ENCODE measurements at regions not wholly inside any gene's neighbourhood (a gene's known extent, or its start where the extent isn't known, plus 50 kb on each side); places are given as distances from the start of the nearest gene placed in this dataset.

GRCh38 chr13:67642657-67643056, 412.5 kb upstream of the PCDH9 start:
- Mint-ChIP-seq H3K27me3 (no peaks in the 10 kb centered on the region), H3K4me1 (no peaks in the 10 kb centered on the region), H3K36me3 (ENCODE audit: insufficient read depth) (no peaks in the 10 kb centered on the region), H3K9me3 (peaks cover 55% of the 10 kb centered on the region), H3K4me3 (no peak overlapping the region), H3K27ac (ENCODE audit: low read depth) (no peak overlapping the region)
- no peak for DNase-seq (ENCODE audit: low spot score in 2 of 2)
- no peak for ATAC-seq (replicated peaks; ENCODE audit: extremely low read depth, poor library complexity, severe bottlenecking)

DNA sequence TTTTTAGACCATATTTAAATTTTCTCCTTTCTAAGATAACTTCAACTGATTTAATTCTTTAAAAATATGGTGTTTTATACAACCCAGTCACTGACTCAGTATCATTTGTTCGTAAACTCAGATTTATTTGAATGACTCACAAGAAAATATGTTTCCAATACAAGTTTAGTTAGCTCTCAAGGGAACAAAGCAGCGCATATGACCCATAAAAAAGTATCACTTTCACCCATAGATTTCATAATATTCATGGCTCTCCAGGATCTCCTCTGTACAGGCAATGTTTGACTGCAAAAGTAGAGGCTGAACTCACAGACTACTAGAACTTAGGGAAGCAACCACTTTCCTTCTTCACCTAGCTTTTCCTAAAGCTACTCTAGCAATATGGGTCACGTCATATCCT, 405.6 kb upstream of the PCDH9 start:
- no peaks in the 10 kb centered on the region for H3K36me3 Mint-ChIP-seq (ENCODE audit: insufficient read depth)
- H3K27ac Mint-ChIP-seq (ENCODE audit: low read depth): no peak overlapping the region
- ATAC-seq (replicated peaks; ENCODE audit: extremely low read depth, poor library complexity, severe bottlenecking) (no peak), DNase-seq (ENCODE audit: low spot score in 2 of 2) (no peak)
- no peak overlapping the region for H3K4me3 Mint-ChIP-seq
- H3K9me3 Mint-ChIP-seq: peaks cover 33% of the 10 kb centered on the region
- no peaks in the 10 kb centered on the region for H3K4me1 Mint-ChIP-seq
- H3K27me3 Mint-ChIP-seq: no peaks in the 10 kb centered on the region

- Mint-ChIP-seq H3K36me3 (ENCODE audit: insufficient read depth) (no peaks in the 10 kb centered on the region), H3K27ac (ENCODE audit: low read depth) (no peak overlapping the region), H3K4me1 (no peaks in the 10 kb centered on the region), H3K9me3 (peaks cover 14% of the 10 kb centered on the region), H3K27me3 (no peaks in the 10 kb centered on the region), H3K4me3 (no peak overlapping the region)
- no peak for DNase-seq (ENCODE audit: low spot score in 2 of 2)
- ATAC-seq (replicated peaks; ENCODE audit: extremely low read depth, poor library complexity, severe bottlenecking): no peak
Measured at GRCh38 chr13:67632590-67632989, 402.5 kb upstream of the PCDH9 start.

DNA sequence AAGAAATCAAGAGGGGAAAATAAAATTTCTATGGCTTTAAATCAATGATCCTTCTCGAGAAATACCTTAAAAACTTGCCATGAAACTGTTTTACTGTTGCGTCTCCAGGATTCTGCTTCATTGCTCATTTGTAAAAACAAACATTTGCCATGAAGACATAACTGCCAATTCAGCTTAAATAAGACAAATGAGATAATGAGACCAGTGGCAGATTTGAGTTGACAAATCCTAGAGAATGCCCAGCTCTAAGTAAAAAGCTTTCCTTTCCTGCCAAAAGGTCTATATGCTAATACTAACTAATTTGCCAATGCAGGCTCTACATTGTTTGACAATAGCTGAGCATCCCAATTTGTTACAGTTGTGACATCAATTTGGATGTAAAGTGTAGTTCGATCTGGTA, 400.5 kb upstream of the PCDH9 start:
- ATAC-seq (replicated peaks; ENCODE audit: extremely low read depth, poor library complexity, severe bottlenecking) (no peak), DNase-seq (ENCODE audit: low spot score in 2 of 2) (no peak)
- no peak overlapping the region for H3K4me3 Mint-ChIP-seq
- H3K4me1 Mint-ChIP-seq: no peaks in the 10 kb centered on the region
- H3K27ac Mint-ChIP-seq (ENCODE audit: low read depth): no peak overlapping the region
- no peaks in the 10 kb centered on the region for H3K27me3 Mint-ChIP-seq
- no peaks in the 10 kb centered on the region for H3K36me3 Mint-ChIP-seq (ENCODE audit: insufficient read depth)
- peaks cover 26% of the 10 kb centered on the region for H3K9me3 Mint-ChIP-seq

- no peak overlapping the region for H3K27ac Mint-ChIP-seq (ENCODE audit: low read depth)
- DNase-seq (ENCODE audit: low spot score in 2 of 2): no peak
- H3K9me3 Mint-ChIP-seq: peaks cover 35% of the 10 kb centered on the region
- no peaks in the 10 kb centered on the region for H3K36me3 Mint-ChIP-seq (ENCODE audit: insufficient read depth)
- no peaks in the 10 kb centered on the region for H3K4me1 Mint-ChIP-seq
- no peak overlapping the region for H3K4me3 Mint-ChIP-seq
- H3K27me3 Mint-ChIP-seq: no peaks in the 10 kb centered on the region
- ATAC-seq (replicated peaks; ENCODE audit: extremely low read depth, poor library complexity, severe bottlenecking): no peak
Measured at GRCh38 chr13:67623630-67624029, 393.5 kb upstream of the PCDH9 start.

- H3K4me3 Mint-ChIP-seq: no peak overlapping the region
- no peaks in the 10 kb centered on the region for H3K27me3 Mint-ChIP-seq
- H3K9me3 Mint-ChIP-seq: peaks cover 23% of the 10 kb centered on the region
- no peaks in the 10 kb centered on the region for H3K36me3 Mint-ChIP-seq (ENCODE audit: insufficient read depth)
- DNase-seq (ENCODE audit: low spot score in 2 of 2) (no peak), ATAC-seq (replicated peaks; ENCODE audit: extremely low read depth, poor library complexity, severe bottlenecking) (no peak)
- no peak overlapping the region for H3K27ac Mint-ChIP-seq (ENCODE audit: low read depth)
- H3K4me1 Mint-ChIP-seq: no peaks in the 10 kb centered on the region
Measured at GRCh38 chr13:67620665-67621064, 390.5 kb upstream of the PCDH9 start.

GRCh38 chr13:67619995-67620380, 389.9 kb upstream of the PCDH9 start:
- Mint-ChIP-seq H3K27me3 (no peaks in the 10 kb centered on the region), H3K9me3 (peaks cover 23% of the 10 kb centered on the region), H3K4me3 (no peak overlapping the region), H3K4me1 (no peaks in the 10 kb centered on the region), H3K27ac (ENCODE audit: low read depth) (no peak overlapping the region), H3K36me3 (ENCODE audit: insufficient read depth) (no peaks in the 10 kb centered on the region)
- no peak for ATAC-seq (replicated peaks; ENCODE audit: extremely low read depth, poor library complexity, severe bottlenecking)
- DNase-seq (ENCODE audit: low spot score in 2 of 2): no peak

DNA sequence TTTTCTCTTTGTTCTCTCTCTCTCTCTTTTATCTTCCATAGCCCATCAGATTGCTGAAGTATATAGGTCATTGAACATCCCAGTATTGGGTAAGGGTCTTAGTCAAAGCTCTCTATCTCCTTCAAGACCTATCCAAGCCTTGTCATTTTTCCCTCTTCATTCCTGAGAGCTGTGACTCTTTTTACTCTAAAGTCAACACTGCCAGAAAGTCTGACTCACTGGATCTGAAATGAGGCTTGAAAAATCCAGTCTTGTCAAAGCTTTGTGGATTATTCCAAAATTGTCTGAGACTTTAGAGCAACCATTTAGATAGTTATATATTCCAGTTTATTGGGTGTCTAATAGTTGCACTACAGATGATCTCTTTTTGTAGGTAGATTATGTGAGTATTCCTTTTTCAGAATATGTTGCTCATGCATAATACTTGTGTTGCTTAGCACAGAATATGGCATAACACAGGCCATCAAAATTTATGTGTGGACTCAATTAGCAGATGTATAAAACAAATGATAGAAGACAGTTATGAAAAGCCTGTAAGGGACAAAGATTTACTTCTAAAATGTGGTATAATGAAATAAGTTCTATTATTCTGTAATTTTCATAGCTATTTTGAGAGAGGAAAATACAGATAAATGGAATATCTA, 389.3 kb upstream of the PCDH9 start:
- peaks cover 22% of the 10 kb centered on the region for H3K9me3 Mint-ChIP-seq
- ATAC-seq (replicated peaks; ENCODE audit: extremely low read depth, poor library complexity, severe bottlenecking) (no peak), DNase-seq (ENCODE audit: low spot score in 2 of 2) (no peak)
- no peaks in the 10 kb centered on the region for H3K27me3 Mint-ChIP-seq
- no peaks in the 10 kb centered on the region for H3K4me1 Mint-ChIP-seq
- H3K36me3 Mint-ChIP-seq (ENCODE audit: insufficient read depth): no peaks in the 10 kb centered on the region
- H3K27ac Mint-ChIP-seq (ENCODE audit: low read depth): no peak overlapping the region
- no peak overlapping the region for H3K4me3 Mint-ChIP-seq

- Mint-ChIP-seq H3K27me3 (no peaks in the 10 kb centered on the region), H3K4me3 (no peak overlapping the region), H3K9me3 (peaks cover 18% of the 10 kb centered on the region), H3K4me1 (no peaks in the 10 kb centered on the region), H3K27ac (ENCODE audit: low read depth) (no peak overlapping the region), H3K36me3 (ENCODE audit: insufficient read depth) (no peaks in the 10 kb centered on the region)
- no peak for ATAC-seq (replicated peaks; ENCODE audit: extremely low read depth, poor library complexity, severe bottlenecking)
- DNase-seq (ENCODE audit: low spot score in 2 of 2): no peak
Measured at GRCh38 chr13:67614579-67614978, 384.4 kb upstream of the PCDH9 start.

DNA sequence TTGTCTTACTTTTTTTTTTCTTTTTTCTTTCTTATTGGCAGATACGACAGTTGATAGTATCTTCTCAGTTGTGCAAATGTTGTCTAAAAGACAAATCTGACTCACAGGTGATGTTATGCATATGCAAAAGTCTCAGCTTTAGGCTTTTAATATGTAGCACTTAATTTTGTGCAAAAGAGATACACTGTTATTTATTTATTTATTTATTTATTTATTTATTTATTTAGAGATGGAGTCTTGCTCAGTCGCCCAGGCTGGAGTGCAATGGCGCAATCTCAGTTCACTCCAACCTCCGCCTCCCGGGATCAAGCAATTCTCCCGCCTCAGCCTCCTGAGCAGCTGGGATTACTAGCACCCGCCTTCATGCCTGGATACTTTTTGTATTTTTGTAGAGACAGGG, 383.9 kb upstream of the PCDH9 start:
- Mint-ChIP-seq H3K9me3 (peaks cover 13% of the 10 kb centered on the region), H3K27ac (ENCODE audit: low read depth) (no peak overlapping the region), H3K4me3 (no peak overlapping the region), H3K4me1 (no peaks in the 10 kb centered on the region), H3K36me3 (ENCODE audit: insufficient read depth) (no peaks in the 10 kb centered on the region), H3K27me3 (no peaks in the 10 kb centered on the region)
- ATAC-seq (replicated peaks; ENCODE audit: extremely low read depth, poor library complexity, severe bottlenecking) (no peak), DNase-seq (ENCODE audit: low spot score in 2 of 2) (no peak)

DNA sequence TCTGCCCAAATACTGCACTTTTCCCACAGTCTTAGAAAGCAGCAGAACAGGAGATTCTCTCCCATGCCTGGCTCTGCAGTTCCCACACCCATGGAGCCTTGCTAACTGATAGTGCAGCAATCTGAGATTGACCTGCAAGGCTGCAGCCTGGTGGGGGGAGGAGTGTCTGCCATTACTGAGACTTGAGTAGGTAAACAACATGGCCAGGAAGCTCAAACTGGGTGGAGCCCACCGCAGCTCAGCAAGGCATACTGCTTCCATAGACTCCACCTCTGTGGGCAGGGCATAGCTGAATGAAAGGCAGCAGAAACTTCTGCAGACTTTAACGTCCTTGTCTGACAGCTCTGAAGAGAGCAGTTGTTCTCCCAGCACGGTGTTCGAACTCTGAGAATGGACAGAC, 358.5 kb upstream of the PCDH9 start:
- Mint-ChIP-seq H3K27me3 (no peaks in the 10 kb centered on the region), H3K36me3 (ENCODE audit: insufficient read depth) (no peaks in the 10 kb centered on the region), H3K4me3 (no peak overlapping the region), H3K9me3 (peaks cover 26% of the 10 kb centered on the region), H3K27ac (ENCODE audit: low read depth) (no peak overlapping the region), H3K4me1 (no peaks in the 10 kb centered on the region)
- ATAC-seq (replicated peaks; ENCODE audit: extremely low read depth, poor library complexity, severe bottlenecking) (no peak), DNase-seq (ENCODE audit: low spot score in 2 of 2) (no peak)

DNA sequence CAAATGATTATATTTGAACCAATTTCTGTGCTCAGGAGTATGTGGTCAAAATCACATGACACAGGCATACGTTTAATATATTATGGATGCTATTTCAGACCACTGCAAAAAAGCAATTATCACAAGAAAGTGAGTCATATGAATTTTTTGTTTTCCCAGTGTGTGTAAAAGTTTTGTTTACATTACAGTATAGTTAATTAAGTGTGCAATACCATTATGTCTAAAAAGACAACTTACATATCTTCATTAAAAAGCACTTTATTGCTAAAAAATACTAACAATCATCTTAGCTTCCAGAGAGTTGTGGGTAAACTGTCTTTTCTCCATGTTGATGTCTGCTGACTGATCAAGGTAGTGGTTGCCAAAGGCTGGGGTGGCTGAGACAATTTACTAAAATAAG, 347.2 kb upstream of the PCDH9 start:
- Mint-ChIP-seq H3K9me3 (peaks cover 16% of the 10 kb centered on the region), H3K27me3 (no peaks in the 10 kb centered on the region), H3K27ac (ENCODE audit: low read depth) (no peak overlapping the region), H3K4me1 (no peaks in the 10 kb centered on the region), H3K36me3 (ENCODE audit: insufficient read depth) (peaks cover 1% of the 10 kb centered on the region), H3K4me3 (no peak overlapping the region)
- ATAC-seq (replicated peaks; ENCODE audit: extremely low read depth, poor library complexity, severe bottlenecking): no peak
- DNase-seq (ENCODE audit: low spot score in 2 of 2): no peak

GRCh38 chr13:67574320-67575233, 344.4 kb upstream of the PCDH9 start:
- Mint-ChIP-seq H3K27ac (ENCODE audit: low read depth) (no peak overlapping the region), H3K27me3 (no peaks in the 10 kb centered on the region), H3K4me3 (no peak overlapping the region), H3K9me3 (peaks cover 20% of the 10 kb centered on the region), H3K4me1 (no peaks in the 10 kb centered on the region), H3K36me3 (ENCODE audit: insufficient read depth) (peaks cover 1% of the 10 kb centered on the region)
- ATAC-seq (replicated peaks; ENCODE audit: extremely low read depth, poor library complexity, severe bottlenecking): no peak
- no peak for DNase-seq (ENCODE audit: low spot score in 2 of 2)
